ENCODE measurements at regions not wholly inside any gene's neighbourhood (a gene's known extent, or its start where the extent isn't known, plus 50 kb on each side); places are given as distances from the start of the nearest gene placed in this dataset.

GRCh38 chr1:227451057-227451456 is 112.3 kb upstream of the ZNF678 start:
- TF ChIP-seq POLR2A (IDR thresholded peaks at IDR 0.05) (no peak), CTCF (IDR thresholded peaks at IDR 0.05) (no peak)

All from body of pancreas (tissue), 4 donors.